Testis (tissue), 2 donors: ENCODE measurements at regions not wholly inside any gene's neighbourhood (a gene's known extent, or its start where the extent isn't known, plus 50 kb on each side); places are given as distances from the start of the nearest gene placed in this dataset.
"Not testable (repeated sequence)": the region's sequence is repeated elsewhere in the genome, so short reads cannot be mapped to it uniquely, and the experiment has no call there.

ENCODE experiments used
- DNase-seq: peaks from one replicate; pipeline ENCODE4 v3.0.0-alpha.2; 2019
- H3K27ac ChIP-seq, 2 donors: fragments of 200-600 bp; sonication (generic); one replicate each; pipeline ENCODE4 v1.5.1; 2019
- H3K27me3 ChIP-seq: fragments of 200-600 bp; sonication (generic); one replicate; pipeline ENCODE4 v1.5.1; 2019
- H3K36me3 ChIP-seq: fragments of 200-600 bp; sonication (generic); one replicate; pipeline ENCODE4 v1.5.1; 2017; ENCODE audit warnings: low read depth; ENCODE audit errors: missing control alignments
- H3K4me1 ChIP-seq: fragments of 200-600 bp; sonication (generic); one replicate; pipeline ENCODE4 v1.5.1; 2019
- H3K4me3 ChIP-seq, 2 donors: fragments of 200-600 bp; sonication (generic); one replicate each; pipeline ENCODE4 v1.5.1; 2017 to 2019
- H3K9me3 ChIP-seq: fragments of 200-600 bp; sonication (generic); one replicate; pipeline ENCODE4 v1.5.1; 2017
- POLR2A ChIP-seq: fragments of 450-650 bp; IDR thresholded peaks from one replicate; pipeline ENCODE4 v1.6.1; 2017; ENCODE audit warnings: antibody characterized with exemption, mild to moderate bottlenecking, moderate library complexity
- WGBS, 2 donors: methylation state at CpG; one replicate each; pipeline ENCODE4 v1.1.5; 2018; 5-methylcytosine and 5-hydroxymethylcytosine counted together
- intact Hi-C: fragments of 100-400 bp; cut with DNase I; formaldehyde crosslinking; loops from one replicate; pipeline ENCODE4 v1.15.1; 2023; ENCODE audit warnings: low total_unique reads
- TF ChIP-seq, protein P1 (sequence below), 3 experiments: fragments of 450-650 bp in 2 of 3; fragments of 200-600 bp in 1 of 3; sonication (generic) in 1 of 3; IDR thresholded peaks; one replicate each; pipeline ENCODE4 v1.5.1; 2016 to 2019; ENCODE audit warnings: antibody characterized with exemption in 3 of 3, mild to moderate bottlenecking in 2 of 3, moderate library complexity in 1 of 3

DNA sequence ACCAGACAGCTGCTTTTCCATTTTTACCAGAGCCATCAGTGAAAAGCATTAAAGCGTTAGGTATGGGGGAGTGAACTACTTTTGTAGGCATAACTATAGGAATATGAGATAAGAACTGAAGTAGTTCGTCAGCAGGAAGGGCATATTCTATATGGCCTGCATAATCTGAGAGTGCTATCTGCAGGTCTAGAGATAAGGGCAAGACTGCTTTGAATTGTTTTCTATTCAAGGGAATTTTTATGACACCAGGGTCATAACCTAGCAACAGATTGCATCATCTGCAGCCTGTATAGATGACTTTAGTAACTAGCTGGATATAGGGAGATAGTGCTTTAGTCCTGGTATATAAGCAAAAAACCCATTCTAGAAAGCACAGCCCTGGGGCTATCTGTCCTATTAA is 437.3 kb upstream of the HTR1E start:
- WGBS, 2 donors = 17 to 21% methylated on average over 2 of the region's 2 CpGs
- no peak for DNase-seq
- no peaks in the 10 kb centered on the region for H3K9me3 ChIP-seq
- H3K27ac ChIP-seq = no peak overlapping the region
- no peaks in the 10 kb centered on the region for H3K4me1 ChIP-seq
- H3K36me3 ChIP-seq = no peaks in the 10 kb centered on the region
- no peak overlapping the region for H3K4me3 ChIP-seq
- intact Hi-C loops = no loop called here
- no peak for TF ChIP-seq POLR2A
- TF ChIP-seq, protein P1, sequence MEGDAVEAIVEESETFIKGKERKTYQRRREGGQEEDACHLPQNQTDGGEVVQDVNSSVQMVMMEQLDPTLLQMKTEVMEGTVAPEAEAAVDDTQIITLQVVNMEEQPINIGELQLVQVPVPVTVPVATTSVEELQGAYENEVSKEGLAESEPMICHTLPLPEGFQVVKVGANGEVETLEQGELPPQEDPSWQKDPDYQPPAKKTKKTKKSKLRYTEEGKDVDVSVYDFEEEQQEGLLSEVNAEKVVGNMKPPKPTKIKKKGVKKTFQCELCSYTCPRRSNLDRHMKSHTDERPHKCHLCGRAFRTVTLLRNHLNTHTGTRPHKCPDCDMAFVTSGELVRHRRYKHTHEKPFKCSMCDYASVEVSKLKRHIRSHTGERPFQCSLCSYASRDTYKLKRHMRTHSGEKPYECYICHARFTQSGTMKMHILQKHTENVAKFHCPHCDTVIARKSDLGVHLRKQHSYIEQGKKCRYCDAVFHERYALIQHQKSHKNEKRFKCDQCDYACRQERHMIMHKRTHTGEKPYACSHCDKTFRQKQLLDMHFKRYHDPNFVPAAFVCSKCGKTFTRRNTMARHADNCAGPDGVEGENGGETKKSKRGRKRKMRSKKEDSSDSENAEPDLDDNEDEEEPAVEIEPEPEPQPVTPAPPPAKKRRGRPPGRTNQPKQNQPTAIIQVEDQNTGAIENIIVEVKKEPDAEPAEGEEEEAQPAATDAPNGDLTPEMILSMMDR (IDR thresholded peaks at IDR 0.05) = no peak
- no peaks in the 10 kb centered on the region for H3K27me3 ChIP-seq

- H3K4me1 ChIP-seq, H3K4me3 ChIP-seq, H3K27me3 ChIP-seq, intact Hi-C loops, H3K27ac ChIP-seq, H3K36me3 ChIP-seq, DNase-seq, H3K9me3 ChIP-seq: not testable (repeated sequence)
- WGBS, 2 donors = 55 to 63% methylated on average over 3 of the region's 3 CpGs
Measured at GRCh38 chr6:86489042-86489441, 448.3 kb upstream of the HTR1E start.

DNA sequence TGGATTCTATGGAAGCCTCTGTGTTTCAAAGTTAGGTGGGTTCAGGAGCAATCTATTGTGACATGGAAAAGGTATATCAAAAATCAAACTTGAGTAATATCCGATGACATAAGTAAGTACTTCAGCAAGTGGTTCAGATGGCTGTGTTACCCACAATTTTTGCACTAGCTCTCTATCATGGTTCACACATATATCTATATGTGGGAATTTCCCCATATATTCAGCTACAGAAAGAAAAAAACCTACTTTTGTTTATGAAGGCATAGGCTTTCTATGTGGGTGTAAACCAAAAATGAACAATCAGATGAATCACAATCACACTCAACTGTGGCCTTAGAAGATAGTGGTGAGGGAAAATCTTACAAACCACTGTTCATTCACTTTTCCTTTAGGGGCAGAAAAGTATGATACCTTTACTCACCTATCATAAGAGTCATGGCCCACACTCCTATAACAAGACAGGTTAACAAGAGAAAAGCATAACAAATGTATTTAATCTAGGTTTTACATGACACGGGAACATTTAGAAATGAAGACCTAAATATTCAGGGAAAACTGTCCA is 449.6 kb upstream of the HTR1E start:
- DNase-seq = no peak
- no peak for TF ChIP-seq POLR2A
- TF ChIP-seq, protein P1 (IDR thresholded peaks at IDR 0.05) = no peak

DNA sequence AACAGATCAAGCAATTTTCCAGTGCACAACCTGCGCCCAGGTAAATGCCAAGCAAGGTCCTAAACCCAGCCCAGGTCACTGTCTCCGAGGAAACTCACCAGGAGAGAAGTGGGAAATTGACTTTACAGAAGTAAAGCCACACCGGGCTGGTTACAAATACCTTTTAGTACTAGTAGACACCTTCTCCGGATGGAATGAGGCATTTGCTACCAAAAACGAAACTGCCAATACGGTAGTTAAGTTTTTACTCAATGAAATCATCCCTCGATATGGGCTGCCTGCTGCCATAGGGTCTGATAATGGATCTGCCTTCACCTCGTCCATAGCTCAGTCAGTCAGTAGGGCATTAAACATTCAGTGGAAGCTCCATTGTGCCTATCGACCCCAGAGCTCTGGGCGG is 459.0 kb upstream of the HTR1E start:
- H3K9me3 ChIP-seq, DNase-seq, H3K36me3 ChIP-seq, H3K27me3 ChIP-seq, H3K4me3 ChIP-seq, H3K4me1 ChIP-seq, H3K27ac ChIP-seq, intact Hi-C loops: not testable (repeated sequence)
- WGBS, 2 donors = 81% methylated on average over 10 of the region's 10 CpGs

More for the DNA sequence above, 449.6 kb upstream of the HTR1E start:
- intact Hi-C loops = no loop called here
- Histone ChIP-seq H3K36me3 (no peaks in the 10 kb centered on the region), H3K4me1 (no peaks in the 10 kb centered on the region), H3K9me3 (no peaks in the 10 kb centered on the region), H3K27me3 (no peaks in the 10 kb centered on the region), H3K4me3 (no peak overlapping the region), H3K27ac (no peak overlapping the region)
- 64 to 91% methylated on average over 2 of the region's 2 CpGs for WGBS, 2 donors

DNA sequence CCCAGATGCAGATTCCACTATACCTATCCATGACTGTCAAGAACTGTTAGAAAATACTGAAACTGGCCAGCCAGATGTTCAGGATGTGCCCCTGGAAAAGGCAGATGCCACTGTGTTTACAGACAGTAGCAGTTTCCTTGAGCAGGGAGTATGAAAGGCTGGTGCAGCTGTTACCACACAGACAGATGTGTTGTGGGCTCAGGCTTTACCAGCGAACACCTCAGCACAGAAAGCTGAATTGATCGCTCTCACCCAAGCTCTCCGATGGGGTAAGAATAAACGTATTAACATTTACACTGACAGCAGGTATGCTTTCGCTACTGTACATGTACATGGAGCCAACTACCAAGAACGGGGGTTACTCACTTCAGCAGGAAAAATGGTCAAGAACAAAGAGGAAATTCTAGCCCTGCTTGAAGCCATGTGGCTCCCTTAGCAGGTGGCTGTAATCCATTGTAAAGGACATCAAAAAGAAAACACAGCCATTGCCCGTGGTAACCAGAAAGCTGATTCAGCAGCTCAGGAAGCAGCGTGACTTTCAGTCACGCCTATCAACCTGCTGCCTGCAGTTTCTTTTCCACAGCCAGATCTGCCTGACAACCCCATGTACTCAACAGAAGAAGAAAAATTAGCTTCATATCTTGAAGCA is 459.7 kb upstream of the HTR1E start:
- Histone ChIP-seq H3K4me3 (no peak overlapping the region), H3K27me3 (no peaks in the 10 kb centered on the region), H3K27ac (no peak overlapping the region), H3K4me1 (no peaks in the 10 kb centered on the region), H3K9me3 (no peaks in the 10 kb centered on the region), H3K36me3 (no peaks in the 10 kb centered on the region)
- intact Hi-C loops = no loop called here
- no peak for DNase-seq
- TF ChIP-seq, protein P1 (IDR thresholded peaks at IDR 0.05) = no peak
- no peak for TF ChIP-seq POLR2A
- 65 to 71% methylated on average over 9 of the region's 9 CpGs for WGBS, 2 donors

DNA sequence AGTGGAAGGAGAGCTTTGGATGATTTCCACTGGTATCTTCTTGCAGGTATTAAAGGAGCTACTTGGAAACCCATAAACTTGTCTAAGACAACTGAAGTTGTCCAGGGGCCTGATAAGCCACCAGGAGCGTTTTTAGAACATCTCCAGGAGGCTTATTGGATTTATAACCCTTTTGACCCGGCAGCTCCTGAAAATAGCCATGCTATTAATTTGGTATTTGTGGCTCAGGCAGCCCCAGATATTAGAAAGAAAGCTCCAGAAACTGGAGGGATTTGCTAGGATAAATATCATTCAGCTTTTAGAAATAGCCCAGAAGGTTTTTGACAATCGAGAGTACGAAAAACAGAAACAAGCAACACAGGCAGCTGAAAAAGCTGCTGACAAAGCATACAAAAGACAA is 461.0 kb upstream of the HTR1E start:
- Histone ChIP-seq H3K36me3 (no peaks in the 10 kb centered on the region), H3K4me3 (no peak overlapping the region), H3K9me3 (no peaks in the 10 kb centered on the region), H3K27me3 (no peaks in the 10 kb centered on the region), H3K27ac (no peak overlapping the region), H3K4me1 (no peaks in the 10 kb centered on the region)
- TF ChIP-seq, protein P1 (IDR thresholded peaks at IDR 0.05) = no peak
- intact Hi-C loops = no loop called here
- 65 to 66% methylated on average over 4 of the region's 4 CpGs for WGBS, 2 donors
- DNase-seq = no peak
